MM.1S (cell line): ENCODE measurements at regions not wholly inside any gene's neighbourhood (a gene's known extent, or its start where the extent isn't known, plus 50 kb on each side); places are given as distances from the start of the nearest gene placed in this dataset.

Source experiments
- DNase-seq: peaks from one replicate; pipeline ENCODE4 v3.0.0-alpha.2; 2015
- H2AFZ ChIP-seq: fragments of 300-600 bp; sonication (generic); 2 replicates; pipeline ENCODE4 v1.6.0; 2016; ENCODE audit warnings: antibody characterized with exemption, low read length
- H3F3A ChIP-seq: fragments of 300-600 bp; sonication (generic); 2 replicates; pipeline ENCODE4 v1.6.1; 2016; ENCODE audit warnings: mild to moderate bottlenecking, antibody characterized with exemption, low read length, moderate library complexity, mixed read lengths; ENCODE audit not compliant: insufficient read depth
- H3K27ac ChIP-seq: fragments of 300-600 bp; sonication (generic); 2 replicates; pipeline ENCODE4 v1.5.1; 2016; ENCODE audit warnings: mild to moderate bottlenecking, low read length
- H3K27me3 ChIP-seq: fragments of 300-600 bp; sonication (generic); replicated peaks from 2 replicates; pipeline ENCODE4 v1.6.0; 2016; ENCODE audit warnings: low read length; ENCODE audit not compliant: insufficient read depth
- H3K36me3 ChIP-seq: fragments of 300-600 bp; sonication (generic); replicated peaks from 2 replicates; pipeline ENCODE4 v1.6.1; 2016; ENCODE audit warnings: mild to moderate bottlenecking, low read length, mixed read lengths; ENCODE audit not compliant: insufficient read depth
- H3K4me1 ChIP-seq: fragments of 300-600 bp; sonication (generic); 2 replicates; pipeline ENCODE4 v1.6.1; 2016; ENCODE audit warnings: low read length, mixed read lengths
- H3K4me2 ChIP-seq: fragments of 300-600 bp; sonication (generic); 2 replicates; pipeline ENCODE4 v1.6.0; 2016; ENCODE audit warnings: low read depth, low read length
- H3K4me3 ChIP-seq: fragments of 300-600 bp; sonication (generic); 2 replicates; pipeline ENCODE4 v1.5.1; 2016; ENCODE audit warnings: low read length, mixed read lengths
- H3K79me2 ChIP-seq: fragments of 300-600 bp; sonication (generic); 2 replicates; pipeline ENCODE4 v1.6.1; 2016; ENCODE audit warnings: mixed run types, low read length, mixed read lengths
- H3K9ac ChIP-seq: fragments of 300-600 bp; sonication (generic); 2 replicates; pipeline ENCODE4 v1.6.1; 2016; ENCODE audit warnings: low read length, mixed read lengths
- H3K9me2 ChIP-seq: fragments of 300-600 bp; sonication (generic); replicated peaks from 2 replicates; pipeline ENCODE4 v1.6.1; 2016; ENCODE audit warnings: mild to moderate bottlenecking, low read length, mixed read lengths; ENCODE audit not compliant: insufficient read depth
- H3K9me3 ChIP-seq: fragments of 300-600 bp; sonication (generic); replicated peaks from 2 replicates; pipeline ENCODE4 v1.6.1; 2016; ENCODE audit warnings: mild to moderate bottlenecking, low read length, mixed read lengths; ENCODE audit not compliant: insufficient read depth
- H4K20me1 ChIP-seq: fragments of 300-600 bp; sonication (generic); 2 replicates; pipeline ENCODE4 v1.6.1; 2016; ENCODE audit warnings: mild to moderate bottlenecking, low read length, moderate library complexity, mixed read lengths; ENCODE audit not compliant: insufficient read depth
- EZH2 ChIP-seq: fragments of 300-600 bp; sonication (generic); optimal IDR thresholded peaks from 2 replicates; pipeline ENCODE3; 2017; ENCODE audit warnings: low read depth, mild to moderate bottlenecking, antibody characterized with exemption, low read length, mixed read lengths
- EZH2phosphoT487 ChIP-seq: fragments of 300-600 bp; sonication (generic); IDR thresholded peaks from 2 replicates; pipeline ENCODE4 v1.6.1; 2018; ENCODE audit warnings: antibody characterized with exemption, low read length
- TF ChIP-seq, protein P1 (sequence below): fragments of 300-600 bp; sonication (generic); IDR thresholded peaks from 2 replicates; pipeline ENCODE4 v1.5.1; 2016; ENCODE audit warnings: antibody characterized with exemption, low read length, mixed read lengths

- Histone ChIP-seq H3K36me3 (no peaks in the 10 kb centered on the region), H3K27me3 (no peaks in the 10 kb centered on the region), H3K79me2 (no peaks in the 10 kb centered on the region), H3K9me2 (no peaks in the 10 kb centered on the region), H3F3A (no peaks in the 10 kb centered on the region), H2AFZ (no peak overlapping the region), H3K9me3 (no peaks in the 10 kb centered on the region), H3K4me3 (no peak overlapping the region), H4K20me1 (no peaks in the 10 kb centered on the region), H3K4me2 (no peak overlapping the region), H3K27ac (no peak overlapping the region), H3K9ac (no peak overlapping the region), H3K4me1 (peaks cover 5% of the 10 kb centered on the region; the same call in 1 of the 2 replicates)
- no peak for DNase-seq
- TF ChIP-seq EZH2 (no peak), EZH2phosphoT487 (no peak)
- TF ChIP-seq, protein P1, sequence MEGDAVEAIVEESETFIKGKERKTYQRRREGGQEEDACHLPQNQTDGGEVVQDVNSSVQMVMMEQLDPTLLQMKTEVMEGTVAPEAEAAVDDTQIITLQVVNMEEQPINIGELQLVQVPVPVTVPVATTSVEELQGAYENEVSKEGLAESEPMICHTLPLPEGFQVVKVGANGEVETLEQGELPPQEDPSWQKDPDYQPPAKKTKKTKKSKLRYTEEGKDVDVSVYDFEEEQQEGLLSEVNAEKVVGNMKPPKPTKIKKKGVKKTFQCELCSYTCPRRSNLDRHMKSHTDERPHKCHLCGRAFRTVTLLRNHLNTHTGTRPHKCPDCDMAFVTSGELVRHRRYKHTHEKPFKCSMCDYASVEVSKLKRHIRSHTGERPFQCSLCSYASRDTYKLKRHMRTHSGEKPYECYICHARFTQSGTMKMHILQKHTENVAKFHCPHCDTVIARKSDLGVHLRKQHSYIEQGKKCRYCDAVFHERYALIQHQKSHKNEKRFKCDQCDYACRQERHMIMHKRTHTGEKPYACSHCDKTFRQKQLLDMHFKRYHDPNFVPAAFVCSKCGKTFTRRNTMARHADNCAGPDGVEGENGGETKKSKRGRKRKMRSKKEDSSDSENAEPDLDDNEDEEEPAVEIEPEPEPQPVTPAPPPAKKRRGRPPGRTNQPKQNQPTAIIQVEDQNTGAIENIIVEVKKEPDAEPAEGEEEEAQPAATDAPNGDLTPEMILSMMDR: no peak
Observed at GRCh38 chr12:22993609-22994315, 368.8 kb downstream of the ETNK1 start.

DNA sequence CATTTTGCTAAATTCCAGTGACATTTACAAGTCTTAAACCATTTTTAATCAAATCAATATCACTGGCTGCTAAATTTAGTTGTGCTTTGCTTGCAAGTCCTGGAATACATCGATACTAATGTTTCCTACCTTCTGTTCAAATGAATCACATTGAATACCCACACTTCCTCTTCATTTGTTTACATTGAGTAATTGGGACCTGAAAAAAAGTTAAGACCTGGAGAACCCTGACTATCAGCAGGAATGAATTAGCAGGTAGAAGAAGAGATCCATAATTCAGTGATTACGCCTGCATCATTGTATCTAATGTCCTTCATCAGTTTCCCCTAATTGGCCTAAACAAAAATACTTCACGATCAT lies 369.3 kb downstream of the ETNK1 start:
- Histone ChIP-seq H2AFZ (no peak overlapping the region), H3F3A (no peaks in the 10 kb centered on the region), H4K20me1 (no peaks in the 10 kb centered on the region), H3K27ac (no peak overlapping the region), H3K4me3 (no peak overlapping the region), H3K4me2 (no peak overlapping the region), H3K9ac (no peak overlapping the region), H3K27me3 (no peaks in the 10 kb centered on the region), H3K79me2 (no peaks in the 10 kb centered on the region), H3K9me3 (no peaks in the 10 kb centered on the region), H3K9me2 (no peaks in the 10 kb centered on the region), H3K4me1 (peaks cover 5% of the 10 kb centered on the region; the same call in 1 of the 2 replicates), H3K36me3 (no peaks in the 10 kb centered on the region)
- no peak for DNase-seq
- TF ChIP-seq EZH2phosphoT487 (no peak), EZH2 (no peak)
- TF ChIP-seq, protein P1: no peak

DNA sequence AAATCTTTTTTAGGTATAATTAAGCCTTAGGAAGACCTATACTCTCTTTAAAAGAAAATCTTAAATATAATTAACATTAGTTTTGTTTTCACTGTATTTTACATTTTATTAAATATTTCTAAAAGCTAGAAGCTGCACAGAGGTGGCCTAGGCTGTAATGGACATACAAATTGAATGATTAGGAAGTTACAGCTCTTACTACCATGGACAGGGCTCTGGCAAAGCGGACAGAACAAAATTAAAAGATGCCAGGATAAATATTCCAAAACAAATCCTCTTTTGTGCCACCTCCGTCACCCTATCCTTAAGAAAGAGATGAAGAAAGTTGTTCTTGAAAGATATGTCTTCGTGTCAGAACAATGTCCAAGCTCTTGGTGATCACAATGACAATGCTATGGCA lies 376.5 kb downstream of the ETNK1 start:
- no peaks in the 10 kb centered on the region for H3K79me2 ChIP-seq
- no peak overlapping the region for H3K4me2 ChIP-seq
- no peaks in the 10 kb centered on the region for H4K20me1 ChIP-seq
- no peak overlapping the region for H2AFZ ChIP-seq
- H3K27me3 ChIP-seq: no peaks in the 10 kb centered on the region
- DNase-seq: no peak
- no peaks in the 10 kb centered on the region for H3K9me3 ChIP-seq
- H3F3A ChIP-seq: no peaks in the 10 kb centered on the region
- no peak overlapping the region for H3K27ac ChIP-seq
- no peaks in the 10 kb centered on the region for H3K36me3 ChIP-seq
- no peak for TF ChIP-seq EZH2
- no peaks in the 10 kb centered on the region for H3K9me2 ChIP-seq
- no peak overlapping the region for H3K9ac ChIP-seq
- H3K4me1 ChIP-seq: no peaks in the 10 kb centered on the region
- H3K4me3 ChIP-seq: no peak overlapping the region

DNA sequence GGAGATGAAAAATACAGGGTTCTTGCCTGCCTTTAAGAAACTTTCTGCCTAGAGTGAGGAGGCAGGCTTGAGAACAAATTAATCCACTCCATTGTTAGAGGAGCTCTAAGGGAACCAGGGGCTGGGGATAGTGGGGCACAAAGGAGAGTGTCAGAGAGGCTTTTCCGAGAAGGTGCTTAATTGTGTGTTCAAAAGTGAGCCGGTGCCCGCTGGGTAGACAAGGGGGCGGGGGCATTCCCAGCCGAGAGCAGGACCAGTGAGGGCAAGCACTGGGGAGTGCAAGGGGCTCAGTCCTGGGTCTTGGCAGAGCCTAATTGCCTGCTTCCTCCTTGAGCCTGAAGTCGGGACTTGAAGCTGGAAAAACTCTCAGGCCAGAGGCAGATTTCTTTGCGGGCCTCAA lies 377.4 kb downstream of the ETNK1 start:
- Histone ChIP-seq H3K4me2 (no peak overlapping the region), H3K4me3 (no peak overlapping the region), H3K27ac (no peak overlapping the region), H3K4me1 (no peaks in the 10 kb centered on the region), H3K79me2 (no peaks in the 10 kb centered on the region), H3K9me3 (no peaks in the 10 kb centered on the region), H2AFZ (no peak overlapping the region), H3K9me2 (no peaks in the 10 kb centered on the region), H3F3A (no peaks in the 10 kb centered on the region), H3K36me3 (no peaks in the 10 kb centered on the region), H3K9ac (no peak overlapping the region), H3K27me3 (no peaks in the 10 kb centered on the region), H4K20me1 (no peaks in the 10 kb centered on the region)
- no peak for DNase-seq
- TF ChIP-seq EZH2 (no peak), EZH2phosphoT487 (no peak)
